ENCODE measurements at regions not wholly inside any gene's neighbourhood (a gene's known extent, or its start where the extent isn't known, plus 50 kb on each side); places are given as distances from the start of the nearest gene placed in this dataset.

- Histone ChIP-seq H3F3A (ENCODE audit: insufficient read depth, low read length) (no peaks in the 10 kb centered on the region), H3K4me3 (ENCODE audit: low read depth, low read length, poor library complexity, severe bottlenecking) (no peak overlapping the region), H3K4me2 (ENCODE audit: low read length) (no peak overlapping the region), H2AFZ (ENCODE audit: low read length) (no peak overlapping the region), H4K20me1 (ENCODE audit: insufficient read depth, low read length) (no peaks in the 10 kb centered on the region), H3K9ac (ENCODE audit: low read length) (no peak overlapping the region), H3K36me3 (ENCODE audit: insufficient read depth, low read length) (no peaks in the 10 kb centered on the region), H3K27me3 (ENCODE audit: insufficient read depth, low read length) (no peaks in the 10 kb centered on the region), H3K9me2 (ENCODE audit: low read depth, low read length) (no peaks in the 10 kb centered on the region), H3K27ac (ENCODE audit: low read depth, low read length, poor library complexity, severe bottlenecking) (no peak overlapping the region), H3K4me1 (ENCODE audit: insufficient read depth, low read length, severe bottlenecking) (no peaks in the 10 kb centered on the region), H3K79me2 (ENCODE audit: insufficient read depth, low read length) (no peaks in the 10 kb centered on the region), H3K9me3 (ENCODE audit: low read length) (no peaks in the 10 kb centered on the region)
- TF ChIP-seq CTCF (IDR thresholded peaks at IDR 0.05; ENCODE audit: low read length), result no peak
- TF ChIP-seq EZH2 (IDR thresholded peaks at IDR 0.05; ENCODE audit: borderline replicate concordance, low read length), result no peak
These were observed 62.5 kb upstream of the HIF1A start for GRCh38 chr14:61632807-61633206.

- H3K36me3 ChIP-seq (ENCODE audit: insufficient read depth, low read length), result no peaks in the 10 kb centered on the region
- no peak overlapping the region for H3K9ac ChIP-seq (ENCODE audit: low read length)
- no peak overlapping the region for H3K27ac ChIP-seq (ENCODE audit: low read depth, low read length, poor library complexity, severe bottlenecking)
- H2AFZ ChIP-seq (ENCODE audit: low read length), result no peak overlapping the region
- no peaks in the 10 kb centered on the region for H3K9me3 ChIP-seq (ENCODE audit: low read length)
- H3K4me3 ChIP-seq (ENCODE audit: low read depth, low read length, poor library complexity, severe bottlenecking), result no peak overlapping the region
- no peaks in the 10 kb centered on the region for H3F3A ChIP-seq (ENCODE audit: insufficient read depth, low read length)
- H3K79me2 ChIP-seq (ENCODE audit: insufficient read depth, low read length), result no peaks in the 10 kb centered on the region
- H3K27me3 ChIP-seq (ENCODE audit: insufficient read depth, low read length), result no peaks in the 10 kb centered on the region
- no peaks in the 10 kb centered on the region for H3K9me2 ChIP-seq (ENCODE audit: low read depth, low read length)
- H3K4me2 ChIP-seq (ENCODE audit: low read length), result no peak overlapping the region
- no peak for TF ChIP-seq EZH2 (IDR thresholded peaks at IDR 0.05; ENCODE audit: borderline replicate concordance, low read length)
- TF ChIP-seq CTCF (IDR thresholded peaks at IDR 0.05; ENCODE audit: low read length), result no peak
- H4K20me1 ChIP-seq (ENCODE audit: insufficient read depth, low read length), result no peaks in the 10 kb centered on the region
- peaks cover 22% of the 10 kb centered on the region for H3K4me1 ChIP-seq (ENCODE audit: insufficient read depth, low read length, severe bottlenecking)
These were observed 59.0 kb upstream of the HIF1A start for GRCh38 chr14:61636291-61636690.

GRCh38 chr14:61636779-61637178 is 58.5 kb upstream of the HIF1A start:
- Histone ChIP-seq H3F3A (ENCODE audit: insufficient read depth, low read length) (no peaks in the 10 kb centered on the region), H2AFZ (ENCODE audit: low read length) (no peak overlapping the region), H3K27ac (ENCODE audit: low read depth, low read length, poor library complexity, severe bottlenecking) (no peak overlapping the region), H3K4me1 (ENCODE audit: insufficient read depth, low read length, severe bottlenecking) (peaks cover 27% of the 10 kb centered on the region), H4K20me1 (ENCODE audit: insufficient read depth, low read length) (no peaks in the 10 kb centered on the region), H3K4me3 (ENCODE audit: low read depth, low read length, poor library complexity, severe bottlenecking) (no peak overlapping the region), H3K9ac (ENCODE audit: low read length) (no peak overlapping the region), H3K27me3 (ENCODE audit: insufficient read depth, low read length) (no peaks in the 10 kb centered on the region), H3K4me2 (ENCODE audit: low read length) (no peak overlapping the region), H3K79me2 (ENCODE audit: insufficient read depth, low read length) (no peaks in the 10 kb centered on the region), H3K9me3 (ENCODE audit: low read length) (no peaks in the 10 kb centered on the region), H3K9me2 (ENCODE audit: low read depth, low read length) (no peaks in the 10 kb centered on the region), H3K36me3 (ENCODE audit: insufficient read depth, low read length) (no peaks in the 10 kb centered on the region)
- no peak for TF ChIP-seq EZH2 (IDR thresholded peaks at IDR 0.05; ENCODE audit: borderline replicate concordance, low read length)
- no peak for TF ChIP-seq CTCF (IDR thresholded peaks at IDR 0.05; ENCODE audit: low read length)

All from OCI-LY1 (cell line).